HEK293 (cell line): ENCODE measurements at regions not wholly inside any gene's neighbourhood (a gene's known extent, or its start where the extent isn't known, plus 50 kb on each side); places are given as distances from the start of the nearest gene placed in this dataset.

Experiments
- CTCF ChIA-PET: fragments of 350-600 bp; formaldehyde crosslinking; extraction: SDS; loops from one replicate; lab custom pipeline; 2021; ENCODE audit warnings: antibody characterized with exemption; lab: Yijun Ruan, JAX
- POLR2A ChIA-PET: fragments of 300-600 bp; formaldehyde crosslinking; extraction: SDS; loops from one replicate; lab custom pipeline; 2020; ENCODE audit warnings: antibody characterized with exemption, inconsistent platforms; lab: Yijun Ruan, JAX
- H3K27ac ChIP-seq: fragments of 200-500 bp; sonication (Bioruptor generic); 2 replicates; pipeline ENCODE4 v1.5.1; 2014; ENCODE audit warnings: low read depth, low read length, control low read depth, inconsistent platforms; ENCODE audit errors: extremely low read depth
- H3K36me3 ChIP-seq, 2 experiments: fragments of 200-500 bp in 1 of 2; sonication (Bioruptor generic) in 1 of 2; 1 replicate in 1 of 2; 2 replicates in 1 of 2; pipeline ENCODE4 v1.5.1; 2014 to 2017; ENCODE audit warnings: inconsistent platforms in 2 of 2, low read length in 2 of 2; ENCODE audit not compliant: control insufficient read depth in 2 of 2, insufficient read depth in 1 of 2
- H3K4me1 ChIP-seq: fragments of 200-500 bp; sonication (Bioruptor generic); 2 replicates; pipeline ENCODE4 v1.5.1; 2014; ENCODE audit warnings: mild to moderate bottlenecking, low read length, inconsistent platforms; ENCODE audit not compliant: control insufficient read depth, insufficient read depth
- H3K4me3 ChIP-seq: 2 replicates; pipeline ENCODE4 v1.5.1; 2011; ENCODE audit warnings: low read depth, mild to moderate bottlenecking, control low read depth, low read length, moderate library complexity
- H3K9me3 ChIP-seq: fragments of 200-500 bp; sonication (Bioruptor generic); 2 replicates; pipeline ENCODE4 v1.5.1; 2014; ENCODE audit warnings: low read depth, low read length, inconsistent platforms; ENCODE audit not compliant: control insufficient read depth, insufficient read depth
- FEZF1 ChIP-seq: fragments of 450-650 bp; formaldehyde crosslinking; IDR thresholded peaks from 2 replicates; pipeline ENCODE4 v1.5.1; 2016; ENCODE audit warnings: missing biosample characterization, missing genetic modification characterization
- GLIS1 ChIP-seq: fragments of 450-650 bp; formaldehyde crosslinking; IDR thresholded peaks from 2 replicates; pipeline ENCODE4 v1.5.1; 2016; ENCODE audit warnings: missing biosample characterization, missing genetic modification characterization
- KLF10 ChIP-seq: fragments of 450-650 bp; IDR thresholded peaks from 2 replicates; pipeline ENCODE4 v1.5.1; 2018; ENCODE audit warnings: missing biosample characterization, mild to moderate bottlenecking, missing genetic modification characterization
- REPIN1 ChIP-seq: fragments of 450-650 bp; formaldehyde crosslinking; IDR thresholded peaks from 2 replicates; pipeline ENCODE4 v1.5.1; 2017; ENCODE audit warnings: missing biosample characterization, missing genetic modification characterization, low read depth
- SALL2 ChIP-seq: fragments of 450-650 bp; formaldehyde crosslinking; IDR thresholded peaks from 2 replicates; pipeline ENCODE4 v1.5.0; 2017; ENCODE audit warnings: missing biosample characterization, mild to moderate bottlenecking, missing genetic modification characterization, borderline replicate concordance
- TCF7L2 ChIP-seq: IDR thresholded peaks from 2 replicates; pipeline ENCODE4 v1.6.1; 2011; ENCODE audit warnings: low read depth, mild to moderate bottlenecking, inconsistent platforms, low read length, moderate library complexity, borderline replicate concordance
- TRIM28 ChIP-seq: IDR thresholded peaks from 2 replicates; pipeline ENCODE4 v1.6.1; 2011; ENCODE audit warnings: low read length, control low read depth, borderline replicate concordance
- ZBTB17 ChIP-seq: fragments of 450-650 bp; formaldehyde crosslinking; IDR thresholded peaks from 2 replicates; pipeline ENCODE4 v1.5.1; 2016; ENCODE audit warnings: missing biosample characterization, missing genetic modification characterization
- ZBTB6 ChIP-seq: fragments of 450-650 bp; formaldehyde crosslinking; IDR thresholded peaks from 2 replicates; pipeline ENCODE4 v1.5.1; 2017; ENCODE audit warnings: missing biosample characterization, missing genetic modification characterization
- ZFHX2 ChIP-seq: fragments of 450-650 bp; formaldehyde crosslinking; conservative IDR thresholded peaks from 2 replicates; pipeline ENCODE4 v1.5.1; 2016; ENCODE audit warnings: missing biosample characterization, missing genetic modification characterization
- ZNF121 ChIP-seq: fragments of 450-650 bp; formaldehyde crosslinking; IDR thresholded peaks from 2 replicates; pipeline ENCODE4 v1.5.1; 2016; ENCODE audit warnings: missing biosample characterization, missing genetic modification characterization
- ZNF174 ChIP-seq: fragments of 450-650 bp; formaldehyde crosslinking; IDR thresholded peaks from 2 replicates; pipeline ENCODE4 v1.5.0; 2017; ENCODE audit warnings: missing biosample characterization, mild to moderate bottlenecking, missing genetic modification characterization
- ZNF19 ChIP-seq: fragments of 450-650 bp; formaldehyde crosslinking; IDR thresholded peaks from 2 replicates; pipeline ENCODE4; 2016; ENCODE audit warnings: missing biosample characterization, missing genetic modification characterization, low read depth
- ZNF214 ChIP-seq: fragments of 450-650 bp; formaldehyde crosslinking; IDR thresholded peaks from 2 replicates; pipeline ENCODE4 v1.5.1; 2017; ENCODE audit warnings: missing biosample characterization, mild to moderate bottlenecking, missing genetic modification characterization, borderline replicate concordance
- ZNF223 ChIP-seq: fragments of 450-650 bp; formaldehyde crosslinking; IDR thresholded peaks from 2 replicates; pipeline ENCODE4 v1.5.1; 2016; ENCODE audit warnings: missing biosample characterization, missing genetic modification characterization
- ZNF239 ChIP-seq: fragments of 450-650 bp; formaldehyde crosslinking; IDR thresholded peaks from 2 replicates; pipeline ENCODE4 v1.5.1; 2016; ENCODE audit warnings: missing biosample characterization, missing genetic modification characterization
- ZNF311 ChIP-seq: fragments of 450-650 bp; formaldehyde crosslinking; IDR thresholded peaks from 2 replicates; pipeline ENCODE4 v1.5.1; 2017; ENCODE audit warnings: missing biosample characterization, missing genetic modification characterization, borderline replicate concordance
- ZNF341 ChIP-seq: fragments of 450-650 bp; formaldehyde crosslinking; IDR thresholded peaks from 2 replicates; pipeline ENCODE4; 2016; ENCODE audit warnings: low read depth, missing biosample characterization, missing genetic modification characterization
- ZNF404 ChIP-seq: fragments of 450-650 bp; formaldehyde crosslinking; IDR thresholded peaks from 2 replicates; pipeline ENCODE4 v1.5.1; 2017; ENCODE audit warnings: missing biosample characterization, missing genetic modification characterization
- ZNF558 ChIP-seq: fragments of 450-650 bp; formaldehyde crosslinking; IDR thresholded peaks from 2 replicates; pipeline ENCODE4 v1.5.1; 2016; ENCODE audit warnings: missing biosample characterization, missing genetic modification characterization
- ZNF626 ChIP-seq: fragments of 450-650 bp; sonication (Bioruptor Pico); formaldehyde crosslinking; IDR thresholded peaks from 2 replicates; pipeline ENCODE4 v1.5.1; 2018; ENCODE audit warnings: missing biosample characterization, missing genetic modification characterization, inconsistent platforms
- ZNF768 ChIP-seq: fragments of 450-650 bp; formaldehyde crosslinking; IDR thresholded peaks from 2 replicates; pipeline ENCODE4 v1.5.1; 2018; ENCODE audit warnings: missing biosample characterization, mild to moderate bottlenecking, missing genetic modification characterization
- ZXDB ChIP-seq: fragments of 450-650 bp; formaldehyde crosslinking; IDR thresholded peaks from 2 replicates; pipeline ENCODE4 v1.5.1; 2016; ENCODE audit warnings: missing biosample characterization, missing genetic modification characterization
- TF ChIP-seq, protein P1 (sequence below): fragments of 450-650 bp; formaldehyde crosslinking; IDR thresholded peaks from 2 replicates; pipeline ENCODE4 v1.5.1; 2016; ENCODE audit warnings: missing biosample characterization, missing genetic modification characterization
- TF ChIP-seq, protein P2 (sequence below): IDR thresholded peaks from 2 replicates; pipeline ENCODE4 v1.6.1; 2011; ENCODE audit warnings: mild to moderate bottlenecking, low read depth, low read length, borderline replicate concordance
- TF ChIP-seq, protein P3 (sequence below): fragments of 450-650 bp; formaldehyde crosslinking; optimal IDR thresholded peaks from 2 replicates; pipeline ENCODE3; 2016; ENCODE audit warnings: missing biosample characterization, mild to moderate bottlenecking, missing genetic modification characterization

GRCh38 chr5:110257971-110258370 lies 468.5 kb downstream of the TMEM232 start:
- no peaks in the 10 kb centered on the region for H3K4me1 ChIP-seq
- ChIA-PET CTCF (no interaction called here), POLR2A (no interaction called here)

GRCh38 chr5:110258460-110259216 lies 467.8 kb downstream of the TMEM232 start:
- Histone ChIP-seq H3K36me3 (no peaks in the 10 kb centered on the region), H3K4me1 (no peaks in the 10 kb centered on the region), H3K27ac (no peak overlapping the region), H3K4me3 (no peak overlapping the region), H3K9me3 (no peaks in the 10 kb centered on the region)
- ChIA-PET POLR2A (interaction anchor here (0.8 kb wide), 1 partner anchor 1151 kb away, joined by 3 read pairs; no protein-coding TSS in a partner anchor), CTCF (no interaction called here)
- TF ChIP-seq FEZF1 = peak; percentile 72
- 0 out of 2 replicates have a peak, but pooled peaks have one; percentile 19 for TF ChIP-seq TRIM28
- TF ChIP-seq, protein P1, sequence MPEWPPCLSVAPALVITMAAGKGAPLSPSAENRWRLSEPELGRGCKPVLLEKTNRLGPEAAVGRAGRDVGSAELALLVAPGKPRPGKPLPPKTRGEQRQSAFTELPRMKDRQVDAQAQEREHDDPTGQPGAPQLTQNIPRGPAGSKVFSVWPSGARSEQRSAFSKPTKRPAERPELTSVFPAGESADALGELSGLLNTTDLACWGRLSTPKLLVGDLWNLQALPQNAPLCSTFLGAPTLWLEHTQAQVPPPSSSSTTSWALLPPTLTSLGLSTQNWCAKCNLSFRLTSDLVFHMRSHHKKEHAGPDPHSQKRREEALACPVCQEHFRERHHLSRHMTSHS (tag by site-specific recombination) = no peak
- 0 out of 2 replicates have a peak, but pooled peaks have one; percentile 8 for TF ChIP-seq GLIS1 (tag by site-specific recombination)
- no peak for TF ChIP-seq ZNF121 (tag by site-specific recombination)
- TF ChIP-seq ZNF223 = no peak

More at GRCh38 chr5:110257971-110258370, 468.5 kb downstream of the TMEM232 start:
- Histone ChIP-seq H3K4me3 (no peak overlapping the region), H3K9me3 (no peaks in the 10 kb centered on the region), H3K27ac (no peak overlapping the region), H3K36me3 (no peaks in the 10 kb centered on the region)
- TF ChIP-seq ZNF768 (tag by site-specific recombination) = no peak
- no peak for TF ChIP-seq SALL2 (tag by site-specific recombination)
- TF ChIP-seq ZNF19 (tag by site-specific recombination) = no peak
- no peak for TF ChIP-seq ZNF239 (tag by site-specific recombination)
- no peak for TF ChIP-seq ZBTB17 (tag by site-specific recombination)
- no peak for TF ChIP-seq ZNF311
- TF ChIP-seq REPIN1 (tag by site-specific recombination) = no peak
- TF ChIP-seq ZFHX2 (tag by site-specific recombination) = no peak
- no peak for TF ChIP-seq TCF7L2
- TF ChIP-seq ZNF174 = no peak
- TF ChIP-seq ZXDB (tag by site-specific recombination) = no peak
- no peak for TF ChIP-seq ZNF214
- TF ChIP-seq, protein P2, sequence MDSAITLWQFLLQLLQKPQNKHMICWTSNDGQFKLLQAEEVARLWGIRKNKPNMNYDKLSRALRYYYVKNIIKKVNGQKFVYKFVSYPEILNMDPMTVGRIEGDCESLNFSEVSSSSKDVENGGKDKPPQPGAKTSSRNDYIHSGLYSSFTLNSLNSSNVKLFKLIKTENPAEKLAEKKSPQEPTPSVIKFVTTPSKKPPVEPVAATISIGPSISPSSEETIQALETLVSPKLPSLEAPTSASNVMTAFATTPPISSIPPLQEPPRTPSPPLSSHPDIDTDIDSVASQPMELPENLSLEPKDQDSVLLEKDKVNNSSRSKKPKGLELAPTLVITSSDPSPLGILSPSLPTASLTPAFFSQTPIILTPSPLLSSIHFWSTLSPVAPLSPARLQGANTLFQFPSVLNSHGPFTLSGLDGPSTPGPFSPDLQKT = no peak
- TF ChIP-seq ZNF341 (tag by site-specific recombination) = no peak
- no peak for TF ChIP-seq KLF10 (tag by site-specific recombination)
- TF ChIP-seq ZBTB6 (tag by site-specific recombination) = no peak
- TF ChIP-seq, protein P3, sequence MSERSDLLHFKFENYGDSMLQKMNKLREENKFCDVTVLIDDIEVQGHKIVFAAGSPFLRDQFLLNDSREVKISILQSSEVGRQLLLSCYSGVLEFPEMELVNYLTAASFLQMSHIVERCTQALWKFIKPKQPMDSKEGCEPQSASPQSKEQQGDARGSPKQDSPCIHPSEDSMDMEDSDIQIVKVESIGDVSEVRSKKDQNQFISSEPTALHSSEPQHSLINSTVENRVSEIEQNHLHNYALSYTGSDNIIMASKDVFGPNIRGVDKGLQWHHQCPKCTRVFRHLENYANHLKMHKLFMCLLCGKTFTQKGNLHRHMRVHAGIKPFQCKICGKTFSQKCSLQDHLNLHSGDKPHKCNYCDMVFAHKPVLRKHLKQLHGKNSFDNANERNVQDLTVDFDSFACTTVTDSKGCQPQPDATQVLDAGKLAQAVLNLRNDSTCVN (tag by site-specific recombination) = no peak
- no peak for TF ChIP-seq ZNF558 (tag by site-specific recombination)
- no peak for TF ChIP-seq ZNF404 (tag by site-specific recombination)
- TF ChIP-seq ZNF626 (tag by site-specific recombination) = no peak
